Stomach (tissue), 8 donors: ENCODE measurements at regions not wholly inside any gene's neighbourhood (a gene's known extent, or its start where the extent isn't known, plus 50 kb on each side); places are given as distances from the start of the nearest gene placed in this dataset.
A peak's percentile ranks its signal among the peaks of the same experiment; 100 is the strongest.

Experiments used
- DNase-seq, 2 donors: peaks; one replicate each; pipeline versions ENCODE4 v3.0.0 to v3.0.0-alpha.2; 2013 to 2019
- H3K27ac ChIP-seq, 5 donors: fragments of 200-600 bp in 4 of 5; sonication (generic) in 4 of 5; one replicate each; pipeline ENCODE4 v1.5.1; 2013 to 2019; ENCODE audit warnings: mild to moderate bottlenecking in 1 of 5, moderate library complexity in 1 of 5
- H3K27me3 ChIP-seq, 3 donors: fragments of 200-600 bp; sonication (generic); one replicate each; pipeline ENCODE4 v1.5.1; 2017 to 2019; ENCODE audit warnings: mixed run types in 1 of 3
- H3K36me3 ChIP-seq, 4 donors: fragments of 200-600 bp; sonication (generic); 1 replicate in 3 of 4; 2 replicates in 1 of 4; pipeline ENCODE4 v1.5.1; 2016 to 2019
- H3K4me1 ChIP-seq, 4 donors: fragments of 200-600 bp; sonication (generic); one replicate each; pipeline ENCODE4 v1.5.1; 2016 to 2019
- H3K4me3 ChIP-seq, 4 donors: fragments of 200-600 bp; sonication (generic) in 3 of 4; one replicate each; pipeline ENCODE4 v1.5.1; 2016 to 2019; ENCODE audit warnings: mild to moderate bottlenecking in 1 of 4
- H3K9me3 ChIP-seq, 4 donors: fragments of 200-600 bp; sonication (generic); one replicate each; pipeline ENCODE4 v1.5.1; 2016 to 2019
- EP300 ChIP-seq: sonication (generic); formaldehyde crosslinking; IDR thresholded peaks from one replicate; pipeline ENCODE4 v1.6.1; 2017; ENCODE audit warnings: antibody characterized with exemption
- POLR2A ChIP-seq, 4 donors: fragments of 450-650 bp; IDR thresholded peaks; one replicate each; pipeline ENCODE4 v1.6.1; 2016; ENCODE audit warnings: antibody characterized with exemption in 4 of 4, control low read depth in 2 of 4, mild to moderate bottlenecking in 1 of 4, moderate library complexity in 1 of 4
- POLR2AphosphoS5 ChIP-seq, 3 donors: sonication (generic); formaldehyde crosslinking; IDR thresholded peaks; one replicate each; pipeline ENCODE4 v1.6.1; 2016; ENCODE audit warnings: antibody characterized with exemption in 3 of 3
- WGBS, 5 donors: extraction: QIAGEN DNeasy Blood & Tissue Kit in 3 of 5; methylation state at CpG; one replicate each; pipeline versions ENCODE4 v1.1.5 to v1.1.7; 2013 to 2018; 5-methylcytosine and 5-hydroxymethylcytosine counted together
- intact Hi-C: fragments of 100-400 bp; cut with DNase I; formaldehyde crosslinking; loops from one replicate; pipeline ENCODE4 v1.15.1; 2023; ENCODE audit warnings: low total_unique reads
- TF ChIP-seq, protein P1 (sequence below), 7 experiments: fragments of 450-650 bp in 4 of 7; fragments of 200-600 bp in 3 of 7; sonication (generic) in 3 of 7; IDR thresholded peaks; one replicate each; pipeline ENCODE4 v1.5.1; 2016 to 2019; ENCODE audit warnings: antibody characterized with exemption in 7 of 7, control low read depth in 2 of 7, mild to moderate bottlenecking in 1 of 7
- donor health status: healthy with polysubstance abuse.
- donor health status: Bipolar disorder and iron deficiency.
- donor health status: healthy.

DNA sequence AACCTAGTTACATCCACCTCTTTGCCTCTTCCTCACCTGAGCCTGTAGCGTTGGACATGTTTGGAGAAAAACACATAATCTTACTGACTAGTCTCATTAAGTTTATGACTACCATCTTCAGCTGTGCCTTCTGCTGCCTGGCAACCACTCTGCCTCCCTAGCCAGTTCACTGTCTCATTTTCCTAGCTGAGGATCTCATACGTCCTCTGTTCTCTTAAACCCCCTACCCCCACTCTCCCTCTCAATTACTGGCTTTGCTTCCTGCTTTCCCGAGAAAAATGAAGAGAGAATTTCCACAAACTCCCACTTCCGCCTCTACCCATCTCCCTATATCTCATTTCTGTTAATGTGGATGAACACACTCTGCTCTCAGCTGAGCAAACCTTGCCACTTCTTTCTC is 239.3 kb upstream of the POU2AF2 start:
- DNase-seq, result peak in 1 of 2 donors; percentile 13

DNA sequence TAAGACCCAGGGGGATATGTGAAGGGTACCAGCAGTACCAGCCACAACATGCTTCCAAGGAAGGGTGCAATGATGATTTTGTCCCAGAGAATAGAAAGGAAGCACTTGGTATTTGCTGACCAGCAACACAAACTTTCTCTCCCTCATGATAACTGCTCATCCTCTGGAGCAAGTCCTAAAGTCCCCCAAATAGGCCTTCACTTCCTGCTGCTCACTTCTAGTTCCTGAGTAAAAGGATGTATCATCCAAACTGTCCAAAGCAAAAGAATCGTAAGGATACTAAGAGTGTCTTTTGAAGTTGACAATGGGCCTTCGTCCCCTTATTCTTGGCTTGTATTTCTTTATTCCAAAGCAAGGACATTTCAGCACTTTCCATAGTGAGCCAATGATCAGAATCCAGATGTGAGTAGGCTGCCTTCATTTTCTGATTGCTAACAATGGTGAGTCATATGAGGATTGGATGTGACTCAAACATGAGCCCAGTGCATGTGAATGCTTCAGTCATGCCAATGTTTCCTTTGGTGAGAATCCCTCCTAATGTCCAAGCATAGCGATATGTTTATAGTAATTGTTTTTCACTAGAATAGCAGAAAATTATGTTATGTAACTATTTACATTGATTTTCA is 243.4 kb upstream of the POU2AF2 start:
- peak in 1 of 2 donors; percentile 48 for DNase-seq
- Histone ChIP-seq H3K27me3 (no peaks in the 10 kb centered on the region), H3K36me3 (no peaks in the 10 kb centered on the region), H3K27ac (peak overlapping the region in 2 of 5 donors; percentile 2 to 63), H3K9me3 (no peaks in the 10 kb centered on the region), H3K4me1 (peaks cover 0 to 7% (median 0%) of the 10 kb centered on the region in 4 donors), H3K4me3 (no peak overlapping the region)
- TF ChIP-seq POLR2AphosphoS5 (IDR thresholded peaks at IDR 0.05) (peak in 2 of 3 donors; percentile 48 to 70), EP300 (no peak)
- intact Hi-C loops, result no loop called here
- 59 to 82% (median 73%) methylated on average over 3 of the region's 3 CpGs for WGBS, 5 donors

More for the DNA sequence above, 239.3 kb upstream of the POU2AF2 start:
- 68 to 86% (median 83%) methylated on average over 4 of the region's 4 CpGs for WGBS, 5 donors
- H3K4me1 ChIP-seq, result peaks cover 0 to 7% (median 0%) of the 10 kb centered on the region in 4 donors
- TF ChIP-seq POLR2AphosphoS5 (IDR thresholded peaks at IDR 0.05) (no peak), POLR2A (IDR thresholded peaks at IDR 0.05) (no peak), EP300 (no peak)
- TF ChIP-seq, protein P1, sequence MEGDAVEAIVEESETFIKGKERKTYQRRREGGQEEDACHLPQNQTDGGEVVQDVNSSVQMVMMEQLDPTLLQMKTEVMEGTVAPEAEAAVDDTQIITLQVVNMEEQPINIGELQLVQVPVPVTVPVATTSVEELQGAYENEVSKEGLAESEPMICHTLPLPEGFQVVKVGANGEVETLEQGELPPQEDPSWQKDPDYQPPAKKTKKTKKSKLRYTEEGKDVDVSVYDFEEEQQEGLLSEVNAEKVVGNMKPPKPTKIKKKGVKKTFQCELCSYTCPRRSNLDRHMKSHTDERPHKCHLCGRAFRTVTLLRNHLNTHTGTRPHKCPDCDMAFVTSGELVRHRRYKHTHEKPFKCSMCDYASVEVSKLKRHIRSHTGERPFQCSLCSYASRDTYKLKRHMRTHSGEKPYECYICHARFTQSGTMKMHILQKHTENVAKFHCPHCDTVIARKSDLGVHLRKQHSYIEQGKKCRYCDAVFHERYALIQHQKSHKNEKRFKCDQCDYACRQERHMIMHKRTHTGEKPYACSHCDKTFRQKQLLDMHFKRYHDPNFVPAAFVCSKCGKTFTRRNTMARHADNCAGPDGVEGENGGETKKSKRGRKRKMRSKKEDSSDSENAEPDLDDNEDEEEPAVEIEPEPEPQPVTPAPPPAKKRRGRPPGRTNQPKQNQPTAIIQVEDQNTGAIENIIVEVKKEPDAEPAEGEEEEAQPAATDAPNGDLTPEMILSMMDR (IDR thresholded peaks at IDR 0.05), result no peak
- H3K27me3 ChIP-seq, result no peaks in the 10 kb centered on the region
- H3K4me3 ChIP-seq, result no peak overlapping the region
- H3K9me3 ChIP-seq, result no peaks in the 10 kb centered on the region
- intact Hi-C loops, result no loop called here
- no peaks in the 10 kb centered on the region for H3K36me3 ChIP-seq
- no peak overlapping the region for H3K27ac ChIP-seq

DNA sequence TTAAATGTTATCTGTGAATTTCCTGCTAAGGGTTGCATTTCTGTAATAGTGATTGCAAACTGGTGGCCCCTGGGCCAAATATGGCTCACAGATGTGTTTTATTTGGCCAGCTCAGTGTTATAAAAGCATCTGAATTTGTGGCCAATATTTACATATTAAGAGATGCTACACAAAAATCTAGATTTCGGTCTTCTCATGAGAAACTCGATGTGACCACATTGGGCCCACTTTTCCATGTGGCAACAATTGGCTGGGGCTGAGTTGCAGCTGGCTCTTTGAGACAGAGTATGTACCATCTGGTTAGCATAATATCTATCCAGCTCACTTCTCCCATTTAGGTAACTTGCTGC is 244.5 kb upstream of the POU2AF2 start:
- Histone ChIP-seq H3K36me3 (no peaks in the 10 kb centered on the region), H3K9me3 (no peaks in the 10 kb centered on the region), H3K4me1 (peaks cover 0 to 7% (median 0%) of the 10 kb centered on the region in 4 donors), H3K27ac (no peak overlapping the region), H3K4me3 (no peak overlapping the region), H3K27me3 (no peaks in the 10 kb centered on the region)
- WGBS, 5 donors, result 56 to 82% (median 77%) methylated on average over 2 of the region's 2 CpGs
- DNase-seq, result no peak
- no peak for TF ChIP-seq EP300
- no peak for TF ChIP-seq POLR2AphosphoS5 (IDR thresholded peaks at IDR 0.05)
- intact Hi-C loops, result no loop called here

DNA sequence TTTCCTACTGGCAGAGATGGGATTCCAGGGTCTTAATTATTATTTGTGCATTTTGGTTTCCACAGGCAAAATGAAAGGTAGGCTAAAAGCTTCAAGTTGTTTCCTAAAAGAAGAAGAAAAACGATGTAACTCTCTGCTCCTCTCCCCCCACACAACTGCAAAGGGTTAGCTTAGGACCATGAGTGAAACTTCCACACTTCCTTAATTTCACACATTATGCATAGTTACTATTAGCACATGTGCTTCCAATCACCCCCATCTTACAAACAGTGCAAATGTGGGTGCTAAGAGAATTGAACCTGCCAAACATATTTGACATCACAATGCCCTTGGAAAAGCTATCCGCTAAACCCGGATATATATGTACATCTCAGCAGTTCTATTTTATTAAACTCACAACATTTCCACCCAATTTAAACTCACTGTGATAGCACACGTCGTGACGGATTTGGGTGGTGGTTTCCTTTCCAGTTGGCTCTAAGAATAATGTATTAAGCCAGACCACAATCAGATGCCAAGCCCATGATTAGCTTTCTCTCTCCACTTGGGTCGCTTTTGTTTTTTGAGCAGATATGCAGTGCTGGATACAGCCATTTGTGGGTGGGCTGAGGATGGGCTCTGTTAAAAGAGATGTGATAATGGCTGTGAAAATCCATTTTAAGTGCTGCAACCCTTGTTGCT is 245.0 kb upstream of the POU2AF2 start:
- intact Hi-C loops, result no loop called here
- WGBS, 5 donors, result 77 to 88% (median 79%) methylated on average over 7 of the region's 7 CpGs
- Histone ChIP-seq H3K27me3 (no peaks in the 10 kb centered on the region), H3K36me3 (no peaks in the 10 kb centered on the region), H3K4me1 (peaks cover 0 to 3% (median 0%) of the 10 kb centered on the region in 4 donors), H3K4me3 (no peak overlapping the region), H3K27ac (no peak overlapping the region), H3K9me3 (no peaks in the 10 kb centered on the region)
- no peak for TF ChIP-seq POLR2A (IDR thresholded peaks at IDR 0.05)
- DNase-seq, result peak in 1 of 2 donors; percentile 23

DNA sequence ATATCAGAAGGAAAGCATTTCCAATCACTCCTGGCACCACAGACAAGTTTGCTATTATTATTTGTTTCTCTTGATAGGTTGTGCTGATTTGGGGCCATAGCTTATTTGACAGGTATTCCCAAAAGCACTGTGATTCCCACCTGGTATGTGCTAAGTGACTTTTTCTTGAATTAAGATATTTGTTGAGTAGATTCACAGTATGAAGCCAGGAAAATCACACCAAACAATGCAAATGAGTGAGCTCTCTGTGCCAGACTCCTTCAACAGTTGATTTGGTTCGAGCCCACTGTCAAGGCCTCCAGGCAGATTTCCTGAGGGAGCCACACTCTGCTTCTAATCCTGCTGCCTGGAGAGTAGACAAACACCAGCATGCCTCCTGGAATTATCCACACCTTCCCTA is 253.0 kb upstream of the POU2AF2 start:
- Histone ChIP-seq H3K27me3 (no peaks in the 10 kb centered on the region), H3K36me3 (no peaks in the 10 kb centered on the region), H3K4me1 (peaks cover 0 to 37% (median 8%) of the 10 kb centered on the region in 4 donors), H3K9me3 (no peaks in the 10 kb centered on the region), H3K27ac (peak overlapping the region in 2 of 5 donors; percentile 48 to 60), H3K4me3 (no peak overlapping the region)
- intact Hi-C loops, result no loop called here
- no peak for DNase-seq
- TF ChIP-seq POLR2AphosphoS5 (IDR thresholded peaks at IDR 0.05), result no peak
- no peak for TF ChIP-seq EP300
- no peak for TF ChIP-seq POLR2A (IDR thresholded peaks at IDR 0.05)
- TF ChIP-seq, protein P1 (IDR thresholded peaks at IDR 0.05), result no peak
- 61 to 92% (median 74%) methylated on average over 1 of the region's 1 CpG for WGBS, 5 donors
